B cell (primary cell): ENCODE measurements at regions not wholly inside any gene's neighbourhood (a gene's known extent, or its start where the extent isn't known, plus 50 kb on each side); places are given as distances from the start of the nearest gene placed in this dataset.

Source experiments
- ATAC-seq: fragments of 200-7000 bp; cut with Tn5 transposase; one replicate; pipeline ENCODE4 v1.10.0; 2021; ENCODE audit warnings: low read depth, mild to moderate bottlenecking, moderate number of reproducible peaks, moderate library complexity
- CTCF ChIA-PET: fragments of 350-600 bp; sonication (Branson Sonifier 250); formaldehyde crosslinking; loops from one replicate; lab custom pipeline; 2021; ENCODE audit warnings: antibody characterized with exemption, inconsistent platforms; lab: Charles Lee
- POLR2A ChIA-PET: fragments of 350-600 bp; sonication (Branson Sonifier 250); formaldehyde crosslinking; loops from one replicate; lab custom pipeline; 2021; ENCODE audit warnings: antibody characterized with exemption; lab: Charles Lee
- DNase-seq: peaks from one replicate; pipeline ENCODE4 v3.0.0; 2013
- H2AFZ ChIP-seq: 2 replicates; pipeline ENCODE4 v1.6.1; 2012; ENCODE audit warnings: mild to moderate bottlenecking, low read depth, low read length; ENCODE audit not compliant: insufficient read depth, poor library complexity, severe bottlenecking
- H3K27ac ChIP-seq, 2 donors: 1 replicate in 1 of 2; 2 replicates in 1 of 2; pipeline ENCODE4 v1.5.1; 2012 to 2013; ENCODE audit warnings: low read length in 2 of 2, mild to moderate bottlenecking in 2 of 2, moderate library complexity in 1 of 2
- H3K27me3 ChIP-seq, 4 experiments: fragments of 200-600 bp in 1 of 4; sonication (generic) in 1 of 4; replicated peaks in 1 of 4; 1 replicate in 2 of 4; 2 replicates in 2 of 4; pipeline versions ENCODE4 v1.6.1 to v1.7.0; 2013 to 2016; ENCODE audit warnings: low read length in 3 of 4, mild to moderate bottlenecking in 2 of 4, mixed read lengths in 1 of 4, moderate library complexity in 1 of 4; ENCODE audit not compliant: insufficient read depth in 4 of 4, control insufficient read depth in 3 of 4; ENCODE audit errors: control extremely low read depth in 1 of 4
- H3K36me3 ChIP-seq, 2 experiments: replicated peaks in 1 of 2; 1 replicate in 1 of 2; 2 replicates in 1 of 2; pipeline versions ENCODE4 v1.6.1 to v1.7.1; 2013; ENCODE audit warnings: low read length in 1 of 2; ENCODE audit not compliant: insufficient read depth in 2 of 2, control insufficient read depth in 1 of 2; ENCODE audit errors: control extremely low read depth in 1 of 2, extremely low read depth in 1 of 2
- H3K4me1 ChIP-seq, 2 donors: fragments of 200-600 bp in 1 of 2; sonication (generic) in 1 of 2; 1 replicate in 1 of 2; 2 replicates in 1 of 2; pipeline versions ENCODE4 v1.5.1 to v1.6.1; 2013 to 2017; ENCODE audit warnings: low read length in 2 of 2; ENCODE audit not compliant: control insufficient read depth in 2 of 2, insufficient read depth in 2 of 2
- H3K4me2 ChIP-seq: replicated peaks from 2 replicates; pipeline ENCODE3; 2012; ENCODE audit warnings: mild to moderate bottlenecking, low read depth, low read length; ENCODE audit not compliant: poor library complexity, severe bottlenecking
- H3K4me3 ChIP-seq, 5 experiments: fragments of 200-600 bp in 1 of 5; sonication (generic) in 1 of 5; 1 replicate in 3 of 5; 2 replicates in 2 of 5; pipeline versions ENCODE4 v1.5.1 to v1.7.0; 2011 to 2016; ENCODE audit warnings: low read length in 4 of 5, mild to moderate bottlenecking in 4 of 5, low read depth in 2 of 5, control low read depth in 1 of 5, moderate library complexity in 1 of 5; ENCODE audit not compliant: insufficient read depth in 1 of 5; ENCODE audit errors: control extremely low read depth in 1 of 5, extremely low read depth in 1 of 5
- H3K79me2 ChIP-seq: fragments of 200-600 bp; sonication (generic); one replicate; pipeline ENCODE4 v1.6.0; 2016; ENCODE audit warnings: low read length; ENCODE audit not compliant: control insufficient read depth, insufficient read depth
- H3K9ac ChIP-seq: fragments of 200-600 bp; sonication (generic); 2 replicates; pipeline ENCODE4 v1.6.1; 2017; ENCODE audit warnings: mild to moderate bottlenecking, low read length, moderate library complexity
- H3K9me3 ChIP-seq, 3 donors: one replicate each; pipeline versions ENCODE4 v1.6.1 to v1.7.1; 2013; ENCODE audit warnings: low read length in 2 of 3; ENCODE audit not compliant: control insufficient read depth in 2 of 3, insufficient read depth in 1 of 3; ENCODE audit errors: control extremely low read depth in 1 of 3
- H4K20me1 ChIP-seq: 2 replicates; pipeline ENCODE4 v1.6.0; 2012; ENCODE audit warnings: mild to moderate bottlenecking, low read length; ENCODE audit not compliant: insufficient read depth, control insufficient read depth, poor library complexity, severe bottlenecking
- H3K27ac Mint-ChIP-seq: one replicate; pipeline ENCODE4 v1.8.0; 2021; ENCODE audit warnings: mixed read lengths
- H3K27me3 Mint-ChIP-seq: one replicate; pipeline ENCODE4 v1.8.0; 2021; ENCODE audit warnings: mixed read lengths
- H3K4me1 Mint-ChIP-seq: one replicate; pipeline ENCODE4 v1.8.0; 2021; ENCODE audit warnings: mixed read lengths
- H3K4me3 Mint-ChIP-seq: one replicate; pipeline ENCODE4 v1.8.0; 2021; ENCODE audit warnings: mixed read lengths
- H3K9me3 Mint-ChIP-seq: one replicate; pipeline ENCODE4 v1.8.0; 2022; ENCODE audit warnings: mixed read lengths; ENCODE audit not compliant: insufficient read depth
- EZH2 ChIP-seq: IDR thresholded peaks from 2 replicates; pipeline ENCODE4 v1.6.1; 2012; ENCODE audit warnings: borderline replicate concordance, low read depth, mild to moderate bottlenecking, moderate library complexity, low read length; ENCODE audit not compliant: insufficient read depth, poor library complexity, severe bottlenecking
- WGBS: methylation state at CpG from one replicate; pipeline ENCODE4 v1.1.5; 2013; ENCODE audit warnings: missing lambda C conversion rate; ENCODE audit not compliant: insufficient coverage; 5-methylcytosine and 5-hydroxymethylcytosine counted together
- intact Hi-C: fragments of 100-400 bp; cut with micrococcal nuclease; formaldehyde crosslinking; loops from one replicate; pipeline ENCODE4 v1.10.0; 2022
- TF ChIP-seq, protein P1 (sequence below): fragments of 200-600 bp; IDR thresholded peaks from one replicate; pipeline ENCODE4 v1.8.0; 2022; ENCODE audit warnings: antibody characterized with exemption, mild to moderate bottlenecking

DNA sequence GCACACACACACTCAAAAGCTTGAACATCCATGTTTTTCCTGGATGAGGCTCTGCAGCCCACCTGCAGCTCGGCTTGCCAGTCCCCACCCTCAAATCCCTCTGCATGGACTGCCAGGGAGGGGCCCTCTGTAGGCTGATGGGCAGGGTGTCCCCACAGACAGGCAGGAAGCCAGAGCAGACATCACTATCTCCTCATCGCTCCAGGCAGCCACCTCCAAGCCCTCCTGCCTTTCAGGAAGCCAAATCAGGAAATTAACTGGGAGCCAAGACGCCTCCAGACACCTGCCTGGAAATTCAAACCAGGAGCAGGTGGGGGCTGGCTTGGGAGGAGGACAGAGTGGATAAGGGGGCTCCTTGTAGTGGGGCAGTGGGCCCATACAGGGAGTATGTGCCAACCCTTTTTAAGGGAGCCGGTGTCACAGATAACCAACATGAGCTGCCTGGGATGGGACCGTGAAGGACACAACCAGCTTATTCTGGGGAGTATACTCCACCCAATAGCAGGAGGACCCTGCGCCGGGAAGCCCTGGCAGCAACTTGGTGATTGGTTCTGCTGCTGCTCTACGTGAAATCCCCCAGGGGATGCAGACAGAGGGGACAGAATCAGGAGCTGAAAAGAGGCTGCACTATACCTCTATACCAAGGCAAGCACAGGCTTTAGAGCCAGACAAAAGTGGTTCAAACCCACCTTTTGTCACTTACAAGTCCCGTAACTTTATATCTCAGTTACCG lies 139.1 kb downstream of the CCT6B start:
- no peak overlapping the region for H3K4me2 ChIP-seq
- no peaks in the 10 kb centered on the region for H3K4me1 ChIP-seq
- H3K79me2 ChIP-seq, result no peaks in the 10 kb centered on the region
- H3K27ac Mint-ChIP-seq, result no peak overlapping the region
- H3K9ac ChIP-seq, result no peak overlapping the region
- H2AFZ ChIP-seq, result no peak overlapping the region
- no peaks in the 10 kb centered on the region for H3K36me3 ChIP-seq
- H3K27ac ChIP-seq, result no peak overlapping the region
- DNase-seq, result no peak
- ChIA-PET POLR2A (no interaction called here), CTCF (no interaction called here)
- H3K9me3 ChIP-seq, result no peaks in the 10 kb centered on the region
- no peaks in the 10 kb centered on the region for H3K4me1 Mint-ChIP-seq
- peaks cover 0 to 6% (median 0%) of the 10 kb centered on the region in 4 experiments for H3K27me3 ChIP-seq
- intact Hi-C loops, result no loop called here
- no peaks in the 10 kb centered on the region for H3K9me3 Mint-ChIP-seq
- TF ChIP-seq, protein P1, sequence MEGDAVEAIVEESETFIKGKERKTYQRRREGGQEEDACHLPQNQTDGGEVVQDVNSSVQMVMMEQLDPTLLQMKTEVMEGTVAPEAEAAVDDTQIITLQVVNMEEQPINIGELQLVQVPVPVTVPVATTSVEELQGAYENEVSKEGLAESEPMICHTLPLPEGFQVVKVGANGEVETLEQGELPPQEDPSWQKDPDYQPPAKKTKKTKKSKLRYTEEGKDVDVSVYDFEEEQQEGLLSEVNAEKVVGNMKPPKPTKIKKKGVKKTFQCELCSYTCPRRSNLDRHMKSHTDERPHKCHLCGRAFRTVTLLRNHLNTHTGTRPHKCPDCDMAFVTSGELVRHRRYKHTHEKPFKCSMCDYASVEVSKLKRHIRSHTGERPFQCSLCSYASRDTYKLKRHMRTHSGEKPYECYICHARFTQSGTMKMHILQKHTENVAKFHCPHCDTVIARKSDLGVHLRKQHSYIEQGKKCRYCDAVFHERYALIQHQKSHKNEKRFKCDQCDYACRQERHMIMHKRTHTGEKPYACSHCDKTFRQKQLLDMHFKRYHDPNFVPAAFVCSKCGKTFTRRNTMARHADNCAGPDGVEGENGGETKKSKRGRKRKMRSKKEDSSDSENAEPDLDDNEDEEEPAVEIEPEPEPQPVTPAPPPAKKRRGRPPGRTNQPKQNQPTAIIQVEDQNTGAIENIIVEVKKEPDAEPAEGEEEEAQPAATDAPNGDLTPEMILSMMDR, result no peak
- no peak for TF ChIP-seq EZH2
- H4K20me1 ChIP-seq, result no peaks in the 10 kb centered on the region
- no peak overlapping the region for H3K4me3 ChIP-seq
- no peak for ATAC-seq
- peaks cover 26% of the 10 kb centered on the region for H3K27me3 Mint-ChIP-seq
- no peak overlapping the region for H3K4me3 Mint-ChIP-seq
- WGBS, result 84% methylated on average over 7 of the region's 10 CpGs

DNA sequence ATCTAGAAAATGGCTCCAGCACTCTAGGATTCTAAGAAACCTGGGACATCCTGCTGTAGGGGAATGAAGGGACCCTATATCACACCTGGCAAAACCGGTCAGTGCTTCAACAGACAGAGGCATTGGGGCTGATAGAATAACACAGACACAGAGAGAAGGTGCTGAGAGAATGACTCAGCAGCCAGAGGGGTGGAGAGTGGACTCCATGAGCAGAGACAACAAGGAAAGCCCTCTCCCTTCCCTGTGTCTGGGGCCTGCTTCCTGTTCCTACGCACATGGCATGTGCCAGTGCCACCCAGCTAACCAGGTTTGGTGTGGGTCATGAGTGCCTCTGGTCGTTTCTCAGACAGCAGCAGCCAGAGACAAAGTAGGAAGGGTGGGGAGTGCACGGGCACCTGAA lies 140.3 kb downstream of the CCT6B start:
- Histone ChIP-seq H2AFZ (no peak overlapping the region), H4K20me1 (no peaks in the 10 kb centered on the region), H3K9me3 (no peaks in the 10 kb centered on the region), H3K79me2 (no peaks in the 10 kb centered on the region), H3K4me2 (no peak overlapping the region), H3K27ac (no peak overlapping the region), H3K4me3 (no peak overlapping the region), H3K27me3 (peaks cover 0 to 6% (median 0%) of the 10 kb centered on the region in 4 experiments), H3K36me3 (no peaks in the 10 kb centered on the region), H3K9ac (no peak overlapping the region), H3K4me1 (no peaks in the 10 kb centered on the region)
- H3K27ac Mint-ChIP-seq, result no peak overlapping the region
- H3K27me3 Mint-ChIP-seq, result peaks cover 25% of the 10 kb centered on the region
- intact Hi-C loops, result no loop called here
- TF ChIP-seq, protein P1, result no peak
- TF ChIP-seq EZH2, result no peak
- no peaks in the 10 kb centered on the region for H3K4me1 Mint-ChIP-seq
- DNase-seq, result no peak
- ChIA-PET POLR2A (no interaction called here), CTCF (no interaction called here)
- no peak overlapping the region for H3K4me3 Mint-ChIP-seq
- WGBS, result 11% methylated on average over 3 of the region's 4 CpGs
- ATAC-seq, result no peak
- no peaks in the 10 kb centered on the region for H3K9me3 Mint-ChIP-seq
